ENCODE measurements at regions not wholly inside any gene's neighbourhood (a gene's known extent, or its start where the extent isn't known, plus 50 kb on each side); places are given as distances from the start of the nearest gene placed in this dataset.
A peak's percentile ranks its signal among the peaks of the same experiment; 100 is the strongest.

GRCh38 chr5:124822647-124823046 is 76.2 kb upstream of the ZNF608 start:
- in situ Hi-C loops (cut with HindIII; ENCODE audit: low sequenced_read_pairs) = no loop called here
- TF ChIP-seq CTCF (IDR thresholded peaks at IDR 0.05; ENCODE audit: low read depth, low read length, missing control alignments) = no peak
- DNase-seq (ENCODE audit: low read depth) = no peak
- H3K4me3 ChIP-seq (ENCODE audit: low read depth, low read length) = no peak overlapping the region

- no peak for DNase-seq (ENCODE audit: low read depth)
- no peak overlapping the region for H3K4me3 ChIP-seq (ENCODE audit: low read depth, low read length)
- TF ChIP-seq CTCF (IDR thresholded peaks at IDR 0.05; ENCODE audit: low read depth, low read length, missing control alignments) = no peak
Observed at GRCh38 chr5:124823380-124823779, 76.9 kb upstream of the ZNF608 start.

GRCh38 chr5:124824637-124825158 is 78.3 kb upstream of the ZNF608 start:
- no peak for TF ChIP-seq CTCF (IDR thresholded peaks at IDR 0.05; ENCODE audit: low read depth, low read length, missing control alignments)
- DNase-seq (ENCODE audit: low read depth) = peak; percentile 59
- in situ Hi-C loops (cut with HindIII; ENCODE audit: low sequenced_read_pairs) = no loop called here

More at GRCh38 chr5:124823380-124823779, 76.9 kb upstream of the ZNF608 start:
- in situ Hi-C loops (cut with HindIII; ENCODE audit: low sequenced_read_pairs) = no loop called here

GRCh38 chr5:124825250-124825982 is 79.0 kb upstream of the ZNF608 start:
- in situ Hi-C loops (cut with HindIII; ENCODE audit: low sequenced_read_pairs) = no loop called here
- H3K4me3 ChIP-seq (ENCODE audit: low read depth, low read length) = no peak overlapping the region
- no peak for DNase-seq (ENCODE audit: low read depth)
- no peak for TF ChIP-seq CTCF (IDR thresholded peaks at IDR 0.05; ENCODE audit: low read depth, low read length, missing control alignments)

More at GRCh38 chr5:124824637-124825158, 78.3 kb upstream of the ZNF608 start:
- no peak overlapping the region for H3K4me3 ChIP-seq (ENCODE audit: low read depth, low read length)

- in situ Hi-C loops (cut with HindIII; ENCODE audit: low sequenced_read_pairs) = no loop called here
Observed at GRCh38 chr5:124825983-124826337, 79.5 kb upstream of the ZNF608 start.

GRCh38 chr5:124828731-124829234 is 82.3 kb upstream of the ZNF608 start:
- TF ChIP-seq CTCF (IDR thresholded peaks at IDR 0.05; ENCODE audit: low read depth, low read length, missing control alignments) = no peak
- DNase-seq (ENCODE audit: low read depth) = no peak
- in situ Hi-C loops (cut with HindIII; ENCODE audit: low sequenced_read_pairs) = no loop called here
- H3K4me3 ChIP-seq (ENCODE audit: low read depth, low read length) = no peak overlapping the region

More at GRCh38 chr5:124825983-124826337, 79.5 kb upstream of the ZNF608 start:
- no peak for DNase-seq (ENCODE audit: low read depth)
- no peak for TF ChIP-seq CTCF (IDR thresholded peaks at IDR 0.05; ENCODE audit: low read depth, low read length, missing control alignments)
- no peak overlapping the region for H3K4me3 ChIP-seq (ENCODE audit: low read depth, low read length)
